T47D (cell line): ENCODE measurements at regions not wholly inside any gene's neighbourhood (a gene's known extent, or its start where the extent isn't known, plus 50 kb on each side); places are given as distances from the start of the nearest gene placed in this dataset.
A peak's percentile ranks its signal among the peaks of the same experiment; 100 is the strongest.
"Not testable (repeated sequence)": the region's sequence is repeated elsewhere in the genome, so short reads cannot be mapped to it uniquely, and the experiment has no call there.

Experiments
- DNase-seq, 2 experiments: peaks; one replicate each; pipeline versions ENCODE4 v3.0.0 to v3.0.0-alpha.2; 2011 to 2012; ENCODE audit warnings: low read depth in 1 of 2, low spot score in 1 of 2
- JUND ChIP-seq: IDR thresholded peaks from 2 replicates; pipeline ENCODE4 v1.6.1; 2012; ENCODE audit warnings: low read depth
- in situ Hi-C: cut with HindIII; loops from 2 replicates; pipeline ENCODE4 v1.10.0; 2016; ENCODE audit warnings: low sequenced_read_pairs, low pct_unique_long_range_greater_than_20kb

DNA sequence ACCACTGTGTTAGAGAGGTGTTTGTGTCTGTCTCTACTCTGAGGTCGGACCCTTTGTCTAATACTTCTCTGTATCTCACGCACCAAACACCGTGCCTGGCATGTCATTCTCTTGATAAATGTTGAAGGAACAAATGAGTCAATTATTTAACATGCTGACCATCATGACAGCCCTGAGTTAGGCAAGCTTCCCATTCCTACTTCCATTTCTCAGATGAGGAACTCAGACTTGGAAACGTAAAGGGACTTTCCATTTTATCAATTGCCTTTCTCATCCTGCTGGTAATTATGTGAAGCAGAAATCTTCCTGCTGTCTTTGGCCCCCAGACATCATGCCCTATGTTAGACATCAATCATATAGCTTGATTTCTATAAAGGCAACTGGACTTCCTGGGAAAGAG, 227.0 kb upstream of the ECI2 start:
- in situ Hi-C loops = no loop called here
- TF ChIP-seq JUND = no peak
- no peak for DNase-seq

DNA sequence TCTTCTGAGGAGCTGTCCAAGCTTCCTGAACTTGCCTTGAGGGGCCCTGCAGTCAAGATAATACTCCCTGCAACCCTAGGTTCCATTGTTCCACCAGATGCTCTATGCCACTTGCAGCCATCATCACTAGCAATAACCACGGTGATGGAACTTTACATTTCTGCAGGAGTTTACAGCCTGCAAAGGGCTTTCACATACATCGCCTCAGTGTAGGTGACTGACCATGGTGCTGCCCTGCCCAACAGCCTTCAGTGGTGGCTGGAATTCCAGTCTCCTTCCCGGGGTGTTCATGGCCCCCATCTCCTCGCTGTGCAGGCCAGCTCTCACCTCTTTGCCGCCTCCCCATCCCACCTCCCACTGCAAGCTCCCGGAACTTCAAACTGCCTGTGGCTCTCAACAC, 225.5 kb upstream of the ECI2 start:
- in situ Hi-C loops = no loop called here
- TF ChIP-seq JUND = no peak
- no peak for DNase-seq

- no peak for DNase-seq
- no peak for TF ChIP-seq JUND
- in situ Hi-C loops = no loop called here
Measured at GRCh38 chr6:4359108-4359730, 223.8 kb upstream of the ECI2 start.

DNA sequence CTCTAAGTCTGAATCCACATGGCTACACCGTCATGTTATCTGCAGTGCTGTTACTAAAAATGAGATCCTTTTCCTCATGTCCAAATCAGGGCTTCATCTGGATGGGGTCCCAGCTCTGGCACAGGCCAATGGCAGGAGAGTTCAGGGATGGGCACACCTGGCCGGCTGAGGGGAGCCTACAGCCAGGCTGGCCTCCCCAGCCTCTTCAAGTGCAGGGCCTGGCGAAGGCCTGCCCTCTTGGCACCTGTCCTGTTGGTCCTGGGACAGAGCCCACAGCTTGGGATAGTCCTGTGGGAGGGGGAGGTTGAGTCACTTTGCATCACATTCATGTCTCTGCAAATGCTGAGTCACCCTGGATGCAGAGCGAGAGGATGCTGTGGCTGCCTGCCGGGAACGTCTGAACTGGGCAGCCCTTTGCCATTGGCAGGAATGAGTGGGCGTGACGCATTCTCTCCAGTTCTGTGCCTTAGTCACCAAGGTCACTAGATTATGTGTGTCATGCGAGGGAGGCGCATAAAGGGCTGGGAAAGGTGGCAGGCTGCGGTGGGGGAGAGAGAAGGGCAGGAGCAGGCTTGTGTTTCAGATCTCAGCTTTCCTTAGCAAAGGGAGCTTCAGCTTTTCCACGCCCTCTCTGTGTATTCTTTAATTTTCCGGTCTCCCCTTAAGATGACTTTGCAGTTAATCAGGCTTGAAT, 223.2 kb upstream of the ECI2 start:
- in situ Hi-C loops = no loop called here
- DNase-seq = peak in 1 of 2 experiments; percentile 85
- TF ChIP-seq JUND = no peak

DNA sequence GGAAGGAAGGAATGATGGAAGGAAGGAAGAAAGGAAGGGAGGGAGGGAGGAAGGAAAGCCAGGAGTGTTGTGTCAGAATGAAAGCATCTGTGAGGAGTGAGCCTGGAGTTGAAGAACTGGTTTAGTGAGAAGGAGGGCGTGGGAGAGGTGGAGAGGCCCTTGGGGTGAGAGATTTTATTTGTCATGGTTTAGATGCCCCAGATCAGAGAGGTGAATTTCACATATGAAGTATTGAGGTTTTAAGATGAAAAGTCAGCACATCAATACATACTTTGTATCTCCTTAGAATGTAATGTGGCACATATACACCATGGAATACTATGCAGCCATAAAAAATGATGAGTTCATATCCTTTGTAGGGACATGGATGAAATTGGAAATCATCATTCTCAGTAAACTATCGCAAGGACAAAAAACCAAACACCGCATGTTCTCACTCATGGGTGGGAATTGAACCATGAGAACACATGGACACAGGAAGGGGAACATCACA, 222.3 kb upstream of the ECI2 start:
- in situ Hi-C loops = not testable (repeated sequence)
- peak in 1 of 2 experiments; percentile 55 for DNase-seq

- no peak for TF ChIP-seq JUND
- DNase-seq = no peak
- in situ Hi-C loops = no loop called here
Measured at GRCh38 chr6:4356899-4357659, 221.7 kb upstream of the ECI2 start.

DNA sequence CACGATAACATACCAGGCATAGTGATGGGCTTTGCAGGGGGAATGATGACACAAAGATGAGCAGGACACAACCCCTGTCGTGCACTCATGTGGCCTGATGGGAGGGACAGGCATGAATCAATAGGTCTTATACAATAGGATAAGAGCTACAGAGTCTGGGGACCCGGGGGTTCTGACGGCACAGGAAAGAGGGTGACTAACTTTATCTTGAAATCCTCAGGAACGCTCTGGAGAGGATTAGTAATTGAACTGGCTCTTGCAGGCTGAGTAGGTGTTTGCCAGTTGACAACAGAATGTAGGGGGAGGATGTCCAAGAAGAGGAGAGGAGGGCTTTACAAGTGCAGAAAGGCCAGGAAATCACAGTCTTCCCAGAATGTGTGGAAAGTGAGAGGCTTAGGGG, 219.9 kb upstream of the ECI2 start:
- no peak for TF ChIP-seq JUND
- no peak for DNase-seq

GRCh38 chr6:4354181-4354580, 218.8 kb upstream of the ECI2 start:
- DNase-seq = no peak
- in situ Hi-C loops = no loop called here

More for the DNA sequence above, 219.9 kb upstream of the ECI2 start:
- in situ Hi-C loops = no loop called here

GRCh38 chr6:4352731-4353130, 217.4 kb upstream of the ECI2 start:
- no peak for TF ChIP-seq JUND
- DNase-seq = peak in 1 of 2 experiments; percentile 23
- in situ Hi-C loops = no loop called here

More at GRCh38 chr6:4354181-4354580, 218.8 kb upstream of the ECI2 start:
- TF ChIP-seq JUND = no peak

DNA sequence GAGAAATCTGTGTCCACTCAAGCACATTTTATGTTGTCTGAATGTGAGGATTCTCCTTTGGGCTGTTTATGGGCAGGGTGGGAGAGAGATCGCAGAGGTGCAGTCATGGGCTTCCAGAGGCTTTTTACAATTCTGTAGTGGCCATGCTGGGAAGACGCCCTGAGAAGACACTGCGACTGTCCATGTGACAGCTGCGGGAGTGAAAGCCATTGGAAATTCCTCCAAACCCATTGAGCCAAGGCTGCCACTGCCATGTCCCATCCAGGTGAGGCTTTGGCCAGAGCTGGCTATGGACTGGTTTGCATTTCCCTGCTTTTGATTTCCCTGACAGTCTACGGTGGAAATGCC, 216.9 kb upstream of the ECI2 start:
- in situ Hi-C loops = no loop called here
- TF ChIP-seq JUND = no peak
- DNase-seq = no peak

GRCh38 chr6:4351520-4352321, 216.3 kb upstream of the ECI2 start:
- peak; percentile 14 to 40 for DNase-seq
- TF ChIP-seq JUND = no peak
- in situ Hi-C loops = no loop called here
